NCI-H2196 (cell line): ENCODE measurements at regions not wholly inside any gene's neighbourhood (a gene's known extent, or its start where the extent isn't known, plus 50 kb on each side); places are given as distances from the start of the nearest gene placed in this dataset.

Source experiments
- DNase-seq: peaks from one replicate; lab custom pipeline; 2025; ENCODE audit not compliant: unreplicated experiment; lab: John Stamatoyannopoulos, UW

GRCh38 chr2:109070290-109070689 lies 58.7 kb upstream of the SH3RF3 start:
- no peak for DNase-seq

- DNase-seq, result no peak
These were observed 59.4 kb upstream of the SH3RF3 start for GRCh38 chr2:109069331-109070194.

- DNase-seq, result no peak
These were observed 60.2 kb upstream of the SH3RF3 start for GRCh38 chr2:109068811-109069210.

GRCh38 chr2:109067631-109068125 lies 61.3 kb upstream of the SH3RF3 start:
- DNase-seq, result no peak

- DNase-seq, result no peak
These were observed 61.9 kb upstream of the SH3RF3 start for GRCh38 chr2:109066917-109067597.

DNA sequence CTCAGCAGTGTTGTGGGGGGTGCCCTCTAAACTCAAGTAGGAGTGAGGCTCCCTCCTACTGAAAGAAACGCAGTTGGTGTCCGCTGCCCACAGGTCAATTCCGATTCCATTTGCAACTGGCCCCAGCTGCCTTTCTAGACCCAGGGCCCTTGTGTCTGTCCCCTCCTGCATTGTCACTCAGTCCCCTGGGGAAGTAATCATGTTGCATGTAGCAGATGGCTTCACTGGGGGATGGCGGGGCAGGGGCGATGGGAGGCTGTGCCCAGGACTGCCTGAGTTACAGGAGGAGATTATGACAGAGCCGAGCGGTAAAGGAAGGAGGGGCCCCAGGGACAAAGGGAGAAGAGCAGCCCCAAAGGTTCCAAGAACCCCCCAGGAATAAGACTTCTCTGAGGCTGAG lies 62.5 kb upstream of the SH3RF3 start:
- no peak for DNase-seq

DNA sequence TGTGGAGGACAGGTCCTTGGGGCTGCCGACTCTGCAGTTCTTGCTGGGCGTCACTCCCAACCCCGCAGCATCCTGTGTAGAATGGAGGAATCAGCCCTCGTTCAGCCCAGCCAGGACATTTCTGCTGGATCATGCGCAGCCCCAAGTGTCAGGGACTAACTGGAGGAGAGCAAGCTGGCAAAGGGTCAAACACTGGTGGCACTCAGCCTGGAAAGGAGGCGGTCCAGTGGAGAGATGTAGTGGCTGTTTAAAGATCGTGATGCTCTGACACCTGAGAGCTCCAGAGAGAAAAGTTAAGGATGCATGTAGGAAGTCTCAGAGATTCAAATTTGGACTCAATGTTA lies 63.6 kb upstream of the SH3RF3 start:
- no peak for DNase-seq

DNA sequence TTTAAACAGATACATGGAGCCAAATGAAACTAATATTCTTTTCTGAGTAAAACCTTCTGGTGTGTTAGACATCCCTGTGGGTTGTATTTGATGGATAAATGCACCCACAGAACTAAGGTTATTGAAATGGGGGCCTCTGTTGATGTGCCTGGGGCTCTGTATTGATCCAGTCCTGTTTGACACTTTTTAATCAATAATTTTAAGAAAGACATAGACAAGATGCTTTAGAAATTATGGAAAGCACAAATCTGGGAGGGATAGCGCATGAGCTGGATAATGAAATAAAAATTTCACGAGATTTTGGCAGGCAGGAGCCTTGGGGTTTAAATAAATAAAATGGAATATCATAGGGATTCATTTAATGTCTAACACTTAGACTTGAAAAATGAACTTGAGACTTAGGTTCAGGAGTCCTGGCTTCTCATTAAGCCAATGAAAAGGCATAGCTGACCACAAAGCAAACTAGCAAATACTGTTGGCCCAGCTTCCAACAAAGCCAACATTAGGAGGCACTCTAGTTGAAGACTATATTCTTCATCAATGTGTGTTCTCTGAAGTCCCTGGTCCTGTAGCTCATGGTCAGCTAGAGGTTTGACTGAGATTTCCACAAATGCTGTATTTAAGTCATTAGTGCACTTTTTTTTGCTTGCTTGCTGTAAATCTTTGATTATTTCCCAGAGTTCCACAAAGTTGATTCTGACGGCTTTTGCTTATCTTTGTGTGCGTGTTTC lies 64.2 kb upstream of the SH3RF3 start:
- no peak for DNase-seq

- DNase-seq, result peak; percentile 24
These were observed 65.9 kb upstream of the SH3RF3 start for GRCh38 chr2:109062859-109063700.

DNA sequence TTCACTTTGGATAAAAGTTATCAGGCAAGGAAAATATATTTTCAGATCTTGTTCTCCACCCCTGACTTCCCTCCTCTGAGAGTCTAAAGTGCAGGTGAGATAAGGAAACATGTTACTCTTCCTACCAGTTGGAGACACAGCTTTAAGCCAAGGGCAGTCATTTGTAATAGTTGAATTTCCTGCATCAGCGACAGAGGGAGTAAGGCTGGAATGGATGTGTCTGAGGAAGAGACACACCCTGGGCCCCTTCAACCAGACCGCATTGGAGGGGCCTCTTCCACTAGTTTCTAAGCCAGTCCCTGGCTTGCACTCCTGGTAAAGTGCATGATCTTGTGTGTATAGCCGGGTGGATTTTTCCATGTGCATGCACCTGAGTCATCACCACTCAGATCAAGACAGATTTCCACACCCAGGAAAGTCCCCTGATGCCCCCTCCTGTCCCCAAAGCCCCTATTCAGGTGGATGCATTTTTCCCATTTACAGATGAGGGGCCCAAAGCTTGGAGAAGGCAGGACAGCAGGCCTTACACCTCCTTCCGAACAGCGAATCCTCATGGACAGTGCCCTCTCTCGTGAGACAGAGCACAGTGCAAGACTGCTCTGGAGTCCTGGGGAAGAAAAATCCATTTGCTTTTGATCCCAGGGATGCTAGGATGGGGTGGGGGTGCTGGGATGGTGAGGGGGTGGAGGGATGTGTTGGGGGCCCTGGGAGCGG lies 66.7 kb upstream of the SH3RF3 start:
- no peak for DNase-seq

GRCh38 chr2:109061736-109062135 lies 67.3 kb upstream of the SH3RF3 start:
- no peak for DNase-seq

DNA sequence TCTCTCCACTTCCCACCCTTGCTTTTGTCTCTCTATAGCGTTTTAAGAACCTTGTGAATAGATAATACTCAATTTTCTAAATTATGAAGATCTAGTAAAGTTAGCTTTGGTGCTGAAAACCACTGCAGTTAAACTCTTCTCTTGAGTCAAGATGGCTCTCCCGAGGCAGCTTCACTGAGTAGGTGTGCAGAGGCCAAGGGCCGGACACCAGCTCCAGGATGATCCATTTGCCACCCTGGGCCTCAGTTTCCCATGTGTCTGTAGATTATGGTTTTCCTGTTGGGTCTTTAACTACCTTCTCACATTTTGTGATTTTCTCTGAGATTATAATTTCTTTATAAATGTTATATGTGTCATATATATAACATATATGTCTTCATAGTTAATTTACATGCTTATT lies 68.5 kb upstream of the SH3RF3 start:
- DNase-seq, result no peak

GRCh38 chr2:109059474-109060165 lies 69.4 kb upstream of the SH3RF3 start:
- peak; percentile 11 for DNase-seq

DNA sequence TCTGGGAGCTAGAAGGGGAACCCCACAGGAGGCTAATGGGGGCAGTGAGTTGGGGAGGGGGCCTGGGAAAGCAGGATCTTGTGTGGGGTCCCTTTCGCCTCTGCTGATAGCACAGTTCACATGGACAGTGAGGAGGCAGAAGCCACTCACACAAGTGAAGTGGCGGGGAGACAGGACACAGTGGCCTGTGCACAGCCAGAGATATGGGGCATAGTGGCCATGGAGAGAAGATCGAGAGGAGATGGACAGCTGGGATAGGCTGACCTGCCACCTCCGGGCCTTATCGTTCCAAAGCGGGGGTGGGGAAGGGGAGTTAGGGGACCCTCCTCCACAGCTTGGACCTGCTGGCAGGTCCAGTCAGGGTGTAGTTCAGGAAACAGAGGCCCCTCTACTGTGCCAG lies 69.8 kb upstream of the EDAR start:
- DNase-seq, result no peak

GRCh38 chr2:109058191-109058632 lies 69.2 kb upstream of the EDAR start:
- DNase-seq, result no peak

- DNase-seq, result no peak
These were observed 68.7 kb upstream of the EDAR start for GRCh38 chr2:109057686-109058085.

- DNase-seq, result no peak
These were observed 66.4 kb upstream of the EDAR start for GRCh38 chr2:109055435-109055834.

DNA sequence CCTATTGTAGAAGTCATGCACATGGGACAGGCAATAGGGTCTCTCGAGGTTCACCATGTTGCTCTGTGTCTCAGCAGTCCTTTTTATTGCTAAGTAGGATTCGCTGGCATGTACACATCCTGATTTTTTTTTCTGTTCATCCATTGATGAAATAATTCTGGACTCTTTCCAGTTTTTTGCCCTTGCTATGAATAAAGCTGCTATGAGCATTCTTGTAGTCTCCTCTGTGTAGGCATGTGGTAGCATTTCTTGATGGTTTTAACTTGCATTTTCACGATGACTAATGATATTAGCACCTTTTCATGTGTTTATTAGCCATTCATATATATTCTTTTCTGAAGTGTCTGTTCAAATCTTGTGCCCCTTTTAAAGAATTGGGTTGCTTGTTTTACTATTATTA lies 65.8 kb upstream of the EDAR start:
- no peak for DNase-seq

GRCh38 chr2:109053716-109054115 lies 64.7 kb upstream of the EDAR start:
- DNase-seq, result no peak

- DNase-seq, result no peak
These were observed 63.9 kb upstream of the EDAR start for GRCh38 chr2:109052922-109053321.
